ENCODE measurements at regions not wholly inside any gene's neighbourhood (a gene's known extent, or its start where the extent isn't known, plus 50 kb on each side); places are given as distances from the start of the nearest gene placed in this dataset.
A peak's percentile ranks its signal among the peaks of the same experiment; 100 is the strongest.
"Not testable (repeated sequence)": the region's sequence is repeated elsewhere in the genome, so short reads cannot be mapped to it uniquely, and the experiment has no call there.

GRCh38 chr16:88178251-88178650, 204.5 kb upstream of the ZNF469 start:
- H3K27me3 ChIP-seq; H3K36me3 ChIP-seq; H3K27ac ChIP-seq; H3K4me1 ChIP-seq; DNase-seq; H3K9me3 ChIP-seq; H3K4me3 ChIP-seq; intact Hi-C loops (cut with DNase I); ATAC-seq: not testable (repeated sequence)
- WGBS, 2 donors, result 83 to 84% methylated on average over 15 of the region's 15 CpGs

GRCh38 chr16:88178896-88179295, 203.9 kb upstream of the ZNF469 start:
- 79 to 87% methylated on average over 15 of the region's 15 CpGs for WGBS, 2 donors
- H3K27me3 ChIP-seq; H3K9me3 ChIP-seq; intact Hi-C loops (cut with DNase I); H3K27ac ChIP-seq; DNase-seq; H3K4me3 ChIP-seq; H3K36me3 ChIP-seq; ATAC-seq; H3K4me1 ChIP-seq: not testable (repeated sequence)

GRCh38 chr16:88182967-88183881, 199.5 kb upstream of the ZNF469 start:
- H3K27me3 ChIP-seq; H3K36me3 ChIP-seq; H3K4me1 ChIP-seq; DNase-seq; H3K4me3 ChIP-seq; H3K27ac ChIP-seq; intact Hi-C loops (cut with DNase I); ATAC-seq; H3K9me3 ChIP-seq: not testable (repeated sequence)
- 88 to 90% methylated on average over 32 to 33 of the region's 33 CpGs for WGBS, 2 donors

GRCh38 chr16:88184053-88184452, 198.7 kb upstream of the ZNF469 start:
- H3K4me1 ChIP-seq; H3K4me3 ChIP-seq; H3K9me3 ChIP-seq; DNase-seq; intact Hi-C loops (cut with DNase I); H3K36me3 ChIP-seq; H3K27ac ChIP-seq; H3K27me3 ChIP-seq; ATAC-seq: not testable (repeated sequence)
- 89 to 93% methylated on average over 6 to 11 of the region's 14 CpGs for WGBS, 2 donors

- H3K9me3 ChIP-seq; H3K4me3 ChIP-seq; ATAC-seq; H3K27ac ChIP-seq; DNase-seq; H3K36me3 ChIP-seq; intact Hi-C loops (cut with DNase I); H3K27me3 ChIP-seq; H3K4me1 ChIP-seq: not testable (repeated sequence)
- WGBS, 2 donors, result 93 to 95% methylated on average over 24 to 34 of the region's 36 CpGs
Measured at GRCh38 chr16:88184566-88185355, 198.0 kb upstream of the ZNF469 start.

GRCh38 chr16:88185406-88185805, 197.4 kb upstream of the ZNF469 start:
- H3K36me3 ChIP-seq; ATAC-seq; H3K27me3 ChIP-seq; H3K27ac ChIP-seq; DNase-seq; H3K4me3 ChIP-seq; intact Hi-C loops (cut with DNase I); H3K4me1 ChIP-seq; H3K9me3 ChIP-seq: not testable (repeated sequence)
- WGBS, 2 donors, result 97 to 98% methylated on average over 6 to 8 of the region's 9 CpGs

- 57 to 64% methylated on average over 55 of the region's 55 CpGs for WGBS, 2 donors
- DNase-seq; H3K4me3 ChIP-seq; intact Hi-C loops (cut with DNase I); H3K4me1 ChIP-seq; H3K9me3 ChIP-seq; H3K36me3 ChIP-seq; H3K27me3 ChIP-seq: not testable (repeated sequence)
- H3K27ac ChIP-seq, result peak overlapping the region in 1 of 10 donors; percentile 26
- peak in 3 of 8 donors; percentile 35 to 47 (median 38) for ATAC-seq
Measured at GRCh38 chr16:88185976-88186888, 196.5 kb upstream of the ZNF469 start.

GRCh38 chr16:88186889-88187870, 195.6 kb upstream of the ZNF469 start:
- H3K4me1 ChIP-seq; H3K36me3 ChIP-seq; intact Hi-C loops (cut with DNase I); H3K27ac ChIP-seq; H3K9me3 ChIP-seq; H3K4me3 ChIP-seq; H3K27me3 ChIP-seq; DNase-seq: not testable (repeated sequence)
- WGBS, 2 donors, result 83 to 88% methylated on average over 12 to 21 of the region's 27 CpGs
- peak in 4 of 8 donors; percentile 34 to 64 (median 58) for ATAC-seq

GRCh38 chr16:88188171-88188895, 194.4 kb upstream of the ZNF469 start:
- ATAC-seq; H3K27ac ChIP-seq; H3K36me3 ChIP-seq; H3K27me3 ChIP-seq; intact Hi-C loops (cut with DNase I); DNase-seq; H3K9me3 ChIP-seq; H3K4me3 ChIP-seq; H3K4me1 ChIP-seq: not testable (repeated sequence)
- WGBS, 2 donors, result 91 to 94% methylated on average over 9 to 13 of the region's 13 CpGs
